GM12878 (cell line): ENCODE measurements at regions not wholly inside any gene's neighbourhood (a gene's known extent, or its start where the extent isn't known, plus 50 kb on each side); places are given as distances from the start of the nearest gene placed in this dataset.

Source experiments
- BCLAF1 ChIP-seq: fragments of 450-650 bp; IDR thresholded peaks from 2 replicates; pipeline ENCODE4 v1.6.1; 2017; ENCODE audit warnings: antibody characterized with exemption, mild to moderate bottlenecking, moderate library complexity
- FOXK2 ChIP-seq: fragments of 450-650 bp; IDR thresholded peaks from 2 replicates; pipeline ENCODE4 v1.6.1; 2017; ENCODE audit warnings: mild to moderate bottlenecking, moderate library complexity
- PAX5 ChIP-seq: IDR thresholded peaks from 2 replicates; pipeline ENCODE4 v1.6.1; 2011; ENCODE audit warnings: low read depth, low read length, borderline replicate concordance
- ZNF592 ChIP-seq: fragments of 450-650 bp; IDR thresholded peaks from 2 replicates; pipeline ENCODE4 v1.6.1; 2017; ENCODE audit warnings: mild to moderate bottlenecking, moderate library complexity

- TF ChIP-seq ZNF592 (no peak), BCLAF1 (no peak), FOXK2 (no peak), PAX5 (no peak)
Observed at GRCh38 chr4:11908205-11908604, 479.5 kb upstream of the HS3ST1 start (continued).
